A549 (cell line): ENCODE measurements at regions not wholly inside any gene's neighbourhood (a gene's known extent, or its start where the extent isn't known, plus 50 kb on each side); places are given as distances from the start of the nearest gene placed in this dataset.

ENCODE experiments used
- CEBPB ChIP-seq, 2 experiments: fragments of >200 bp in 1 of 2; sonication (Bioruptor Twin) in 1 of 2; formaldehyde crosslinking in 1 of 2; IDR thresholded peaks; 2 replicates each; pipeline ENCODE4 v1.6.1; 2012 to 2016
- CTCF ChIP-seq: fragments of >200 bp; sonication (Bioruptor Twin); formaldehyde crosslinking; IDR thresholded peaks from 3 replicates; pipeline ENCODE4 v1.5.1; 2016
- ELK1 ChIP-seq: fragments of 150-350 bp; IDR thresholded peaks from 2 replicates; pipeline ENCODE4 v1.6.1; 2014; ENCODE audit warnings: low read depth, mild to moderate bottlenecking, low read length
- EP300 ChIP-seq, 2 experiments: fragments of >200 bp; sonication (Bioruptor Twin); formaldehyde crosslinking; IDR thresholded peaks; 2 replicates in 1 of 2; 3 replicates in 1 of 2; pipeline ENCODE4 v1.6.1; 2016 to 2017
- PBX3 ChIP-seq: IDR thresholded peaks from 2 replicates; pipeline ENCODE4 v1.6.1; 2012
- POLR2A ChIP-seq: IDR thresholded peaks from 2 replicates; pipeline ENCODE4 v1.6.1; 2012; ENCODE audit warnings: mild to moderate bottlenecking, low read length
- TF ChIP-seq, protein P1 (sequence below): IDR thresholded peaks from 2 replicates; pipeline ENCODE4 v1.6.1; 2012

- no peak for TF ChIP-seq CTCF
- no peak for TF ChIP-seq ELK1
- TF ChIP-seq POLR2A, result no peak
- TF ChIP-seq CEBPB (IDR thresholded peaks at IDR 0.05), result no peak
- no peak for TF ChIP-seq EP300 (IDR thresholded peaks at IDR 0.05)
- TF ChIP-seq PBX3, result no peak
- TF ChIP-seq, protein P1, sequence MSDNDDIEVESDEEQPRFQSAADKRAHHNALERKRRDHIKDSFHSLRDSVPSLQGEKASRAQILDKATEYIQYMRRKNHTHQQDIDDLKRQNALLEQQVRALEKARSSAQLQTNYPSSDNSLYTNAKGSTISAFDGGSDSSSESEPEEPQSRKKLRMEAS, result no peak
Measured at GRCh38 chr15:75126864-75127580, 74.7 kb upstream of the C15orf39 start.
